IMR-90 (cell line): ENCODE measurements at regions not wholly inside any gene's neighbourhood (a gene's known extent, or its start where the extent isn't known, plus 50 kb on each side); places are given as distances from the start of the nearest gene placed in this dataset.

Source experiments
- ATAC-seq: fragments of 200-7000 bp; cut with Tn5 transposase; 2 replicates; pipeline ENCODE4 v1.9.1; 2020; ENCODE audit warnings: low read depth, mild to moderate bottlenecking, moderate library complexity
- BruUV-seq: library from RNA; stranded (reverse); fragments of 400-500 nt; replicated peaks from 2 replicates; lab custom pipeline; 2021; lab: Mats Ljungman, UMichigan
- CTCF ChIA-PET: fragments of 300-600 bp; formaldehyde crosslinking; extraction: SDS; loops from one replicate; lab custom pipeline; 2021; ENCODE audit warnings: antibody characterized with exemption; lab: Yijun Ruan, JAX
- POLR2A ChIA-PET: fragments of 300-600 bp; sonication (Branson Sonifier 250); formaldehyde crosslinking; loops from one replicate; lab custom pipeline; 2022; ENCODE audit warnings: antibody characterized with exemption; ENCODE audit not compliant: unreplicated experiment; lab: Charles Lee
- DNase-seq: peaks from one replicate; pipeline ENCODE4 v3.0.0; 2013
- H2AFZ ChIP-seq: replicated peaks from 2 replicates; pipeline ENCODE3; 2013; ENCODE audit warnings: low read length, mild to moderate bottlenecking; ENCODE audit not compliant: poor library complexity
- H2AK5ac ChIP-seq: 2 replicates; pipeline ENCODE4 v1.6.1; 2013; ENCODE audit warnings: low read depth, low read length, inconsistent platforms
- H2AK9ac ChIP-seq: replicated peaks from 2 replicates; pipeline ENCODE3; 2013; ENCODE audit warnings: mild to moderate bottlenecking, low read depth, low read length, moderate library complexity; ENCODE audit not compliant: poor library complexity
- H2BK120ac ChIP-seq: 2 replicates; pipeline ENCODE4 v1.6.1; 2013; ENCODE audit warnings: low read depth, low read length, inconsistent platforms
- H2BK15ac ChIP-seq: 3 replicates; pipeline ENCODE4 v1.6.1; 2013; ENCODE audit warnings: low read depth, low read length, inconsistent platforms
- H2BK20ac ChIP-seq: 2 replicates; pipeline ENCODE4 v1.6.1; 2013; ENCODE audit warnings: low read depth, mild to moderate bottlenecking, inconsistent platforms, low read length, moderate library complexity
- H2BK5ac ChIP-seq: 2 replicates; pipeline ENCODE4 v1.6.1; 2013; ENCODE audit warnings: mild to moderate bottlenecking, low read depth, low read length, inconsistent platforms; ENCODE audit not compliant: poor library complexity, severe bottlenecking
- H3K14ac ChIP-seq: replicated peaks from 2 replicates; pipeline ENCODE4 v1.6.1; 2013; ENCODE audit warnings: low read depth, low read length, inconsistent platforms
- H3K18ac ChIP-seq: 2 replicates; pipeline ENCODE4 v1.6.1; 2013; ENCODE audit warnings: low read depth, low read length, control low read depth
- H3K23ac ChIP-seq: 2 replicates; pipeline ENCODE4 v1.6.1; 2013; ENCODE audit warnings: low read depth, low read length, inconsistent platforms
- H3K27ac ChIP-seq: 2 replicates; pipeline ENCODE4 v1.5.1; 2013; ENCODE audit warnings: mild to moderate bottlenecking, control low read depth, low read length; ENCODE audit not compliant: insufficient read depth
- H3K27me3 ChIP-seq: 2 replicates; pipeline ENCODE4 v1.6.1; 2013; ENCODE audit warnings: low read length; ENCODE audit not compliant: control insufficient read depth, insufficient read depth
- H3K36me3 ChIP-seq: 2 replicates; pipeline ENCODE4 v1.6.1; 2013; ENCODE audit warnings: low read length, mixed read lengths; ENCODE audit not compliant: control insufficient read depth, insufficient read depth
- H3K4ac ChIP-seq: 2 replicates; pipeline ENCODE4 v1.6.1; 2013; ENCODE audit warnings: low read depth, low read length, inconsistent platforms
- H3K4me1 ChIP-seq: 2 replicates; pipeline ENCODE4 v1.6.1; 2013; ENCODE audit warnings: low read length, mixed read lengths; ENCODE audit not compliant: control insufficient read depth, insufficient read depth
- H3K4me2 ChIP-seq: 2 replicates; pipeline ENCODE4 v1.6.1; 2013; ENCODE audit warnings: low read depth, mild to moderate bottlenecking, control low read depth, low read length, moderate library complexity
- H3K4me3 ChIP-seq: 2 replicates; pipeline ENCODE4 v1.5.1; 2013; ENCODE audit warnings: low read depth, mild to moderate bottlenecking, control low read depth, low read length, moderate library complexity; ENCODE audit not compliant: insufficient read depth
- H3K56ac ChIP-seq: 2 replicates; pipeline ENCODE4 v1.6.1; 2013; ENCODE audit warnings: low read length, inconsistent platforms; ENCODE audit not compliant: insufficient read depth; ENCODE audit errors: extremely low read depth
- H3K79me1 ChIP-seq, 2 experiments: 2 replicates each; pipeline ENCODE4 v1.6.1; 2013; ENCODE audit warnings: low read length in 2 of 2, inconsistent platforms in 1 of 2, low read depth in 1 of 2
- H3K9ac ChIP-seq: 2 replicates; pipeline ENCODE4 v1.6.1; 2013; ENCODE audit warnings: low read depth, low read length, control low read depth
- H3K9me1 ChIP-seq: 2 replicates; pipeline ENCODE4 v1.6.1; 2013; ENCODE audit warnings: low read length, inconsistent platforms; ENCODE audit not compliant: insufficient read depth
- H3K9me3 ChIP-seq: 2 replicates; pipeline ENCODE4 v1.6.1; 2013; ENCODE audit warnings: low read length; ENCODE audit not compliant: control insufficient read depth, insufficient read depth
- H4K20me1 ChIP-seq: 2 replicates; pipeline ENCODE4 v1.6.1; 2013; ENCODE audit warnings: low read length, inconsistent platforms; ENCODE audit not compliant: insufficient read depth
- H4K5ac ChIP-seq: 2 replicates; pipeline ENCODE4 v1.6.1; 2013; ENCODE audit warnings: mild to moderate bottlenecking, low read depth, low read length, control low read depth
- H4K8ac ChIP-seq, 2 experiments: 2 replicates each; pipeline ENCODE4 v1.6.1; 2013; ENCODE audit warnings: low read depth in 2 of 2, low read length in 2 of 2, control low read depth in 1 of 2, inconsistent platforms in 1 of 2
- H4K91ac ChIP-seq: 2 replicates; pipeline ENCODE4 v1.6.1; 2013; ENCODE audit warnings: low read depth, low read length, inconsistent platforms; ENCODE audit not compliant: insufficient read depth
- BHLHE40 ChIP-seq: fragments of 150-350 bp; IDR thresholded peaks from 2 replicates; pipeline ENCODE4 v1.6.1; 2016; ENCODE audit warnings: mild to moderate bottlenecking, low read depth, low read length
- CEBPB ChIP-seq: IDR thresholded peaks from 2 replicates; pipeline ENCODE4 v1.6.1; 2012; ENCODE audit warnings: low read depth, low read length, improper control_type of control experiment
- CHD1 ChIP-seq: IDR thresholded peaks from 2 replicates; pipeline ENCODE4 v1.6.1; 2012; ENCODE audit warnings: low read depth, low read length, improper control_type of control experiment
- CTCF ChIP-seq: conservative IDR thresholded peaks from 2 replicates; pipeline ENCODE4 v1.5.1; 2012; ENCODE audit warnings: mild to moderate bottlenecking, low read depth, low read length, improper control_type of control experiment
- ELK1 ChIP-seq: fragments of 150-350 bp; IDR thresholded peaks from 2 replicates; pipeline ENCODE4 v1.6.1; 2016; ENCODE audit warnings: low read depth, mild to moderate bottlenecking, low read length, moderate library complexity, borderline replicate concordance
- FOS ChIP-seq: fragments of 150-350 bp; IDR thresholded peaks from 2 replicates; pipeline ENCODE4 v1.6.1; 2016; ENCODE audit warnings: low read depth, low read length
- MAFK ChIP-seq: IDR thresholded peaks from 2 replicates; pipeline ENCODE4 v1.6.1; 2012; ENCODE audit warnings: low read depth, low read length, improper control_type of control experiment
- MAZ ChIP-seq: IDR thresholded peaks from 2 replicates; pipeline ENCODE4 v1.6.1; 2012; ENCODE audit warnings: low read depth, mild to moderate bottlenecking, low read length, improper control_type of control experiment, moderate library complexity, borderline replicate concordance
- MXI1 ChIP-seq: IDR thresholded peaks from 2 replicates; pipeline ENCODE4 v1.6.1; 2012; ENCODE audit warnings: low read depth, mild to moderate bottlenecking, low read length, moderate library complexity, borderline replicate concordance
- NFE2L2 ChIP-seq: fragments of 150-350 bp; IDR thresholded peaks from 2 replicates; pipeline ENCODE4 v1.6.1; 2016; ENCODE audit warnings: low read depth, mild to moderate bottlenecking, low read length
- POLR2A ChIP-seq: IDR thresholded peaks from 2 replicates; pipeline ENCODE4 v1.6.1; 2012; ENCODE audit warnings: mild to moderate bottlenecking, low read depth, low read length
- RAD21 ChIP-seq: IDR thresholded peaks from 2 replicates; pipeline ENCODE4 v1.6.1; 2012; ENCODE audit warnings: low read length, improper control_type of control experiment
- RCOR1 ChIP-seq: IDR thresholded peaks from 2 replicates; pipeline ENCODE4 v1.6.1; 2012; ENCODE audit warnings: mild to moderate bottlenecking, low read length, improper control_type of control experiment; ENCODE audit not compliant: insufficient replicate concordance
- RFX5 ChIP-seq: IDR thresholded peaks from 2 replicates; pipeline ENCODE4 v1.8.0; 2012; ENCODE audit warnings: low read depth, mild to moderate bottlenecking, low read length, moderate library complexity
- SMC3 ChIP-seq: fragments of 150-350 bp; IDR thresholded peaks from 2 replicates; pipeline ENCODE4 v1.6.1; 2016; ENCODE audit warnings: low read depth, mild to moderate bottlenecking, antibody characterized with exemption, low read length, moderate library complexity
- USF2 ChIP-seq: fragments of 150-350 bp; IDR thresholded peaks from 2 replicates; pipeline ENCODE4 v1.6.1; 2017; ENCODE audit warnings: mild to moderate bottlenecking, antibody characterized with exemption, low read length, low read depth
- WGBS, 2 experiments: methylation state at CpG; one replicate each; pipeline versions ENCODE4 v1.1.5 to v1.1.7; 2013; ENCODE audit warnings: missing lambda C conversion rate in 2 of 2; ENCODE audit not compliant: insufficient read length in 1 of 2; ENCODE audit errors: extremely low coverage in 2 of 2; 5-methylcytosine and 5-hydroxymethylcytosine counted together
- dilution Hi-C: fragments of 300-500 bp; cut with HindIII; formaldehyde crosslinking; loops from one replicate; pipeline ENCODE4 v1.14.3; 2018; ENCODE audit warnings: low sequenced_read_pairs; ENCODE audit not compliant: unreplicated experiment
- in situ Hi-C: fragments of 300-500 bp; cut with MboI; formaldehyde crosslinking; loops from 3 replicates; pipeline ENCODE4 v1.14.3; 2019; ENCODE audit warnings: low sequenced_read_pairs, inconsistent platforms, mixed read lengths
- intact Hi-C: fragments of 100-400 bp; cut with micrococcal nuclease; formaldehyde crosslinking; loops from 2 replicates; pipeline ENCODE4 v1.10.0; 2022

- Histone ChIP-seq H3K27ac (no peak overlapping the region), H2BK20ac (no peak overlapping the region), H3K4me2 (no peak overlapping the region), H4K20me1 (no peaks in the 10 kb centered on the region), H3K56ac (no peak overlapping the region), H4K5ac (no peak overlapping the region), H2BK5ac (no peak overlapping the region), H3K4me1 (no peaks in the 10 kb centered on the region), H3K9me3 (no peaks in the 10 kb centered on the region), H3K4me3 (no peak overlapping the region), H4K8ac (no peak overlapping the region), H3K18ac (no peak overlapping the region), H3K9me1 (no peaks in the 10 kb centered on the region), H3K23ac (no peak overlapping the region), H2BK15ac (no peak overlapping the region), H2BK120ac (no peak overlapping the region), H4K91ac (no peak overlapping the region), H3K4ac (no peak overlapping the region), H2AK5ac (no peak overlapping the region), H3K36me3 (no peaks in the 10 kb centered on the region), H2AK9ac (no peak overlapping the region), H3K27me3 (no peaks in the 10 kb centered on the region), H3K14ac (no peak overlapping the region), H2AFZ (no peak overlapping the region), H3K9ac (no peak overlapping the region), H3K79me1 (no peaks in the 10 kb centered on the region)
- DNase-seq, result no peak
- dilution Hi-C loops (no loop called here), in situ Hi-C loops (no loop called here), intact Hi-C loops (no loop called here)
- POLR2A ChIA-PET, result interaction anchor here (0.6 kb wide), 1 partner anchor 233 kb away, joined by 3 read pairs; no protein-coding TSS in a partner anchor
- ATAC-seq, result no peak
- no TSS peak for BruUV-seq
- no CpG with 5 or more reads among the region's 2 CpGs for WGBS, 2 experiments
- CTCF ChIA-PET, result no interaction called here
- no peak for TF ChIP-seq RAD21
- TF ChIP-seq CEBPB, result no peak
- no peak for TF ChIP-seq MXI1
- TF ChIP-seq SMC3, result no peak
- no peak for TF ChIP-seq ELK1
- no peak for TF ChIP-seq CTCF
- TF ChIP-seq RCOR1, result no peak
- TF ChIP-seq RFX5, result no peak
- TF ChIP-seq MAZ, result no peak
- TF ChIP-seq NFE2L2, result no peak
- TF ChIP-seq CHD1, result no peak
- TF ChIP-seq USF2, result no peak
- TF ChIP-seq BHLHE40, result no peak
- TF ChIP-seq MAFK, result no peak
- TF ChIP-seq FOS, result no peak
- TF ChIP-seq POLR2A, result no peak
These were observed 151.3 kb upstream of the HMHB1 start for GRCh38 chr5:143660625-143661024.
